ENCODE measurements at regions not wholly inside any gene's neighbourhood (a gene's known extent, or its start where the extent isn't known, plus 50 kb on each side); places are given as distances from the start of the nearest gene placed in this dataset.

GRCh38 chr2:107392241-107392704, 434.4 kb upstream of the RGPD4 start:
- Mint-ChIP-seq H3K36me3 (ENCODE audit: low read depth) (no peaks in the 10 kb centered on the region), H3K9me3 (peaks cover 20% of the 10 kb centered on the region), H3K27ac (no peak overlapping the region), H3K4me1 (ENCODE audit: low read depth) (no peaks in the 10 kb centered on the region), H3K4me3 (no peak overlapping the region), H3K27me3 (ENCODE audit: insufficient read depth) (no peaks in the 10 kb centered on the region)
- DNase-seq: no peak
- TF ChIP-seq CTCF (IDR thresholded peaks at IDR 0.05): no peak

- Mint-ChIP-seq H3K27ac (no peak overlapping the region), H3K4me1 (ENCODE audit: low read depth) (no peaks in the 10 kb centered on the region), H3K4me3 (no peak overlapping the region), H3K27me3 (ENCODE audit: insufficient read depth) (no peaks in the 10 kb centered on the region), H3K36me3 (ENCODE audit: low read depth) (no peaks in the 10 kb centered on the region), H3K9me3 (peaks cover 23% of the 10 kb centered on the region)
- DNase-seq: no peak
- TF ChIP-seq CTCF (IDR thresholded peaks at IDR 0.05): no peak
Measured at GRCh38 chr2:107393516-107393915, 433.2 kb upstream of the RGPD4 start.

- H3K27me3 Mint-ChIP-seq (ENCODE audit: insufficient read depth): no peaks in the 10 kb centered on the region
- H3K9me3 Mint-ChIP-seq: peaks cover 27% of the 10 kb centered on the region
- TF ChIP-seq CTCF (IDR thresholded peaks at IDR 0.05): no peak
- no peaks in the 10 kb centered on the region for H3K4me1 Mint-ChIP-seq (ENCODE audit: low read depth)
- H3K36me3 Mint-ChIP-seq (ENCODE audit: low read depth): no peaks in the 10 kb centered on the region
- no peak for DNase-seq
- no peak overlapping the region for H3K4me3 Mint-ChIP-seq
- no peak overlapping the region for H3K27ac Mint-ChIP-seq
Measured at GRCh38 chr2:107398683-107399082, 428.0 kb upstream of the RGPD4 start.

- peaks cover 17% of the 10 kb centered on the region for H3K9me3 Mint-ChIP-seq
- DNase-seq: no peak
- no peak overlapping the region for H3K27ac Mint-ChIP-seq
- H3K4me1 Mint-ChIP-seq (ENCODE audit: low read depth): no peaks in the 10 kb centered on the region
- TF ChIP-seq CTCF (IDR thresholded peaks at IDR 0.05): no peak
- H3K36me3 Mint-ChIP-seq (ENCODE audit: low read depth): no peaks in the 10 kb centered on the region
- H3K27me3 Mint-ChIP-seq (ENCODE audit: insufficient read depth): peaks cover 2% of the 10 kb centered on the region; the same call in 1 of the 2 replicates
- H3K4me3 Mint-ChIP-seq: no peak overlapping the region
Measured at GRCh38 chr2:107402330-107402729, 424.4 kb upstream of the RGPD4 start.

- H3K27ac Mint-ChIP-seq: no peak overlapping the region
- H3K9me3 Mint-ChIP-seq: peaks cover 10% of the 10 kb centered on the region
- H3K36me3 Mint-ChIP-seq (ENCODE audit: low read depth): no peaks in the 10 kb centered on the region
- DNase-seq: no peak
- no peak for TF ChIP-seq CTCF (IDR thresholded peaks at IDR 0.05)
- H3K4me1 Mint-ChIP-seq (ENCODE audit: low read depth): no peaks in the 10 kb centered on the region
- H3K4me3 Mint-ChIP-seq: no peak overlapping the region
- H3K27me3 Mint-ChIP-seq (ENCODE audit: insufficient read depth): peaks cover 2% of the 10 kb centered on the region; the same call in 1 of the 2 replicates
Measured at GRCh38 chr2:107405261-107405660, 421.4 kb upstream of the RGPD4 start.

- TF ChIP-seq CTCF (IDR thresholded peaks at IDR 0.05): no peak
- H3K4me3 Mint-ChIP-seq: no peak overlapping the region
- no peak for DNase-seq
- no peak overlapping the region for H3K27ac Mint-ChIP-seq
- peaks cover 10% of the 10 kb centered on the region for H3K9me3 Mint-ChIP-seq
- no peaks in the 10 kb centered on the region for H3K4me1 Mint-ChIP-seq (ENCODE audit: low read depth)
- H3K27me3 Mint-ChIP-seq (ENCODE audit: insufficient read depth): peaks cover 2% of the 10 kb centered on the region; the same call in 1 of the 2 replicates
- no peaks in the 10 kb centered on the region for H3K36me3 Mint-ChIP-seq (ENCODE audit: low read depth)
Measured at GRCh38 chr2:107407017-107407416, 419.7 kb upstream of the RGPD4 start.

Data from HFFc6 (cell line).